ENCODE measurements at regions not wholly inside any gene's neighbourhood (a gene's known extent, or its start where the extent isn't known, plus 50 kb on each side); places are given as distances from the start of the nearest gene placed in this dataset.

- no peak overlapping the region for H3K27ac ChIP-seq
- H3K36me3 ChIP-seq (ENCODE audit: low read depth, missing control alignments) = no peaks in the 10 kb centered on the region
- peaks cover 4% of the 10 kb centered on the region for H3K4me1 ChIP-seq
- H3K4me3 ChIP-seq = no peak overlapping the region
- no peaks in the 10 kb centered on the region for H3K9me3 ChIP-seq
- intact Hi-C loops (cut with DNase I; ENCODE audit: low total_unique reads) = no loop called here
- H3K27me3 ChIP-seq = no peaks in the 10 kb centered on the region
- DNase-seq = no peak
- WGBS, 2 donors = 74 to 83% methylated on average over 9 of the region's 9 CpGs
- TF ChIP-seq POLR2A (IDR thresholded peaks at IDR 0.05) (no peak), CTCF (IDR thresholded peaks at IDR 0.05) (no peak)
These were observed 157.0 kb upstream of the NEBL start for GRCh38 chr10:21053953-21054690.

GRCh38 chr10:21052709-21053104 is 155.6 kb upstream of the NEBL start:
- Histone ChIP-seq H3K9me3 (no peaks in the 10 kb centered on the region), H3K4me3 (no peak overlapping the region), H3K27me3 (no peaks in the 10 kb centered on the region), H3K36me3 (ENCODE audit: low read depth, missing control alignments) (no peaks in the 10 kb centered on the region), H3K27ac (no peak overlapping the region), H3K4me1 (peaks cover 4% of the 10 kb centered on the region)
- TF ChIP-seq POLR2A (IDR thresholded peaks at IDR 0.05) (no peak), CTCF (IDR thresholded peaks at IDR 0.05) (no peak)
- intact Hi-C loops (cut with DNase I; ENCODE audit: low total_unique reads) = no loop called here
- DNase-seq = no peak
- WGBS, 2 donors = 88 to 92% methylated on average over 3 to 4 of the region's 4 CpGs

- Histone ChIP-seq H3K36me3 (ENCODE audit: low read depth, missing control alignments) (no peaks in the 10 kb centered on the region), H3K27me3 (no peaks in the 10 kb centered on the region), H3K9me3 (no peaks in the 10 kb centered on the region), H3K4me1 (peaks cover 4% of the 10 kb centered on the region), H3K27ac (no peak overlapping the region), H3K4me3 (no peak overlapping the region)
- no peak for DNase-seq
- TF ChIP-seq POLR2A (IDR thresholded peaks at IDR 0.05) (no peak), CTCF (IDR thresholded peaks at IDR 0.05) (no peak)
- 90% methylated on average over 5 of the region's 5 CpGs for WGBS, 2 donors
- intact Hi-C loops (cut with DNase I; ENCODE audit: low total_unique reads) = no loop called here
These were observed 155.1 kb upstream of the NEBL start for GRCh38 chr10:21052072-21052708.

- DNase-seq = no peak
- H3K9me3 ChIP-seq = no peaks in the 10 kb centered on the region
- no peaks in the 10 kb centered on the region for H3K4me1 ChIP-seq
- 97% methylated on average over 3 of the region's 3 CpGs for WGBS, 2 donors
- intact Hi-C loops (cut with DNase I; ENCODE audit: low total_unique reads) = no loop called here
- H3K4me3 ChIP-seq = no peak overlapping the region
- TF ChIP-seq POLR2A (IDR thresholded peaks at IDR 0.05) (no peak), CTCF (IDR thresholded peaks at IDR 0.05) (no peak)
- no peak overlapping the region for H3K27ac ChIP-seq
- no peaks in the 10 kb centered on the region for H3K27me3 ChIP-seq
- H3K36me3 ChIP-seq (ENCODE audit: low read depth, missing control alignments) = no peaks in the 10 kb centered on the region
These were observed 152.4 kb upstream of the NEBL start for GRCh38 chr10:21049482-21049881.

- WGBS, 2 donors = 88 to 94% methylated on average over 6 of the region's 6 CpGs
- TF ChIP-seq POLR2A (IDR thresholded peaks at IDR 0.05) (no peak), CTCF (IDR thresholded peaks at IDR 0.05) (no peak)
These were observed 151.0 kb upstream of the NEBL start for GRCh38 chr10:21048068-21048467.

More at GRCh38 chr10:21048068-21048467, 151.0 kb upstream of the NEBL start:
- no peak overlapping the region for H3K27ac ChIP-seq
- intact Hi-C loops (cut with DNase I; ENCODE audit: low total_unique reads) = no loop called here
- no peaks in the 10 kb centered on the region for H3K36me3 ChIP-seq (ENCODE audit: low read depth, missing control alignments)
- no peak for DNase-seq
- no peaks in the 10 kb centered on the region for H3K27me3 ChIP-seq
- H3K4me1 ChIP-seq = no peaks in the 10 kb centered on the region
- H3K9me3 ChIP-seq = no peaks in the 10 kb centered on the region
- H3K4me3 ChIP-seq = no peak overlapping the region
